Panc1 (cell line): ENCODE measurements at regions not wholly inside any gene's neighbourhood (a gene's known extent, or its start where the extent isn't known, plus 50 kb on each side); places are given as distances from the start of the nearest gene placed in this dataset.

Experiments
- POLR2AphosphoS5 ChIP-seq: IDR thresholded peaks from 2 replicates; pipeline ENCODE4 v1.6.1; 2012; ENCODE audit warnings: mild to moderate bottlenecking, low read depth, low read length, moderate library complexity
- TF ChIP-seq, protein P1 (sequence below): fragments of 450-650 bp; IDR thresholded peaks from 2 replicates; pipeline ENCODE4 v1.5.1; 2017; ENCODE audit warnings: mild to moderate bottlenecking

DNA sequence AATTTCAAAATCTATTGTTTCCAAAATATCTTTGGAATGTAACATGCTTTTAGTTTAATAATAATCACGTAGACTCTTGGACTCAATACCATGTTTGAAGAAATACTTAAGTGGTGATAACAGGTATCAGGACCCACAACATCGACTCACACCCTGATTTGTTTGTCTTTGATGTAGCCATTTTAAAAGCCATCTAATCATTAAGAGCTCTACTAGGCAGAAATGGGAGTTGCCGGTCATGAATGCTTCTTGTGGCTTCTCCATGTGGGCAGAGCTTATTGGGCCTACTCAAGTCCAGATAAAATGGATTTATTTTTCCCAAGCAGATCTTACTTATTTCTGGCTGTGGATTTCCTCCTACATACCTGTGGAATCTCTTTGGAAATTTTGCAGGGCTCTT is 261.6 kb upstream of the NR2F2 start:
- TF ChIP-seq, protein P1, sequence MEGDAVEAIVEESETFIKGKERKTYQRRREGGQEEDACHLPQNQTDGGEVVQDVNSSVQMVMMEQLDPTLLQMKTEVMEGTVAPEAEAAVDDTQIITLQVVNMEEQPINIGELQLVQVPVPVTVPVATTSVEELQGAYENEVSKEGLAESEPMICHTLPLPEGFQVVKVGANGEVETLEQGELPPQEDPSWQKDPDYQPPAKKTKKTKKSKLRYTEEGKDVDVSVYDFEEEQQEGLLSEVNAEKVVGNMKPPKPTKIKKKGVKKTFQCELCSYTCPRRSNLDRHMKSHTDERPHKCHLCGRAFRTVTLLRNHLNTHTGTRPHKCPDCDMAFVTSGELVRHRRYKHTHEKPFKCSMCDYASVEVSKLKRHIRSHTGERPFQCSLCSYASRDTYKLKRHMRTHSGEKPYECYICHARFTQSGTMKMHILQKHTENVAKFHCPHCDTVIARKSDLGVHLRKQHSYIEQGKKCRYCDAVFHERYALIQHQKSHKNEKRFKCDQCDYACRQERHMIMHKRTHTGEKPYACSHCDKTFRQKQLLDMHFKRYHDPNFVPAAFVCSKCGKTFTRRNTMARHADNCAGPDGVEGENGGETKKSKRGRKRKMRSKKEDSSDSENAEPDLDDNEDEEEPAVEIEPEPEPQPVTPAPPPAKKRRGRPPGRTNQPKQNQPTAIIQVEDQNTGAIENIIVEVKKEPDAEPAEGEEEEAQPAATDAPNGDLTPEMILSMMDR: no peak
- TF ChIP-seq POLR2AphosphoS5: no peak
